HG03064 (cell line): ENCODE measurements at regions not wholly inside any gene's neighbourhood (a gene's known extent, or its start where the extent isn't known, plus 50 kb on each side); places are given as distances from the start of the nearest gene placed in this dataset.
"Not testable (repeated sequence)": the region's sequence is repeated elsewhere in the genome, so short reads cannot be mapped to it uniquely, and the experiment has no call there.

Experiments
- ATAC-seq: cut with Tn5 transposase; IDR thresholded peaks from one replicate; pipeline ENCODE4 v1.9.1; 2021; ENCODE audit warnings: low read depth; ENCODE audit not compliant: unreplicated experiment

- ATAC-seq = no peak
Measured at GRCh38 chr12:41699658-41700057, 445.0 kb downstream of the GXYLT1 start.

GRCh38 chr12:41697161-41697560 is 447.5 kb downstream of the GXYLT1 start:
- ATAC-seq = no peak

GRCh38 chr12:41684997-41685396 is 459.7 kb downstream of the GXYLT1 start:
- no peak for ATAC-seq

- no peak for ATAC-seq
Measured at GRCh38 chr12:41683513-41684240, 461.0 kb downstream of the GXYLT1 start.

- ATAC-seq = no peak
Measured at GRCh38 chr12:41683023-41683422, 461.7 kb downstream of the GXYLT1 start.

GRCh38 chr12:41681898-41682297 is 462.8 kb downstream of the GXYLT1 start:
- no peak for ATAC-seq

GRCh38 chr12:41680155-41680554 is 464.5 kb downstream of the GXYLT1 start:
- no peak for ATAC-seq

- ATAC-seq = no peak
Measured at GRCh38 chr12:41663598-41664265, 475.6 kb downstream of the PDZRN4 start.

- no peak for ATAC-seq
Measured at GRCh38 chr12:41661141-41661765, 473.1 kb downstream of the PDZRN4 start.

- no peak for ATAC-seq
Measured at GRCh38 chr12:41656454-41656853, 468.3 kb downstream of the PDZRN4 start.

- no peak for ATAC-seq
Measured at GRCh38 chr12:41653386-41654326, 465.5 kb downstream of the PDZRN4 start.

GRCh38 chr12:41652981-41653380 is 464.9 kb downstream of the PDZRN4 start:
- ATAC-seq = no peak

GRCh38 chr12:41645624-41646023 is 457.5 kb downstream of the PDZRN4 start:
- ATAC-seq = no peak

- not testable (repeated sequence) for ATAC-seq
Measured at GRCh38 chr12:41642808-41643207, 454.7 kb downstream of the PDZRN4 start.

- no peak for ATAC-seq
Measured at GRCh38 chr12:41636653-41637052, 448.5 kb downstream of the PDZRN4 start.

- no peak for ATAC-seq
Measured at GRCh38 chr12:41635626-41636364, 447.7 kb downstream of the PDZRN4 start.

GRCh38 chr12:41634091-41634490 is 446.0 kb downstream of the PDZRN4 start:
- no peak for ATAC-seq

- ATAC-seq = no peak
Measured at GRCh38 chr12:41629611-41630010, 441.5 kb downstream of the PDZRN4 start.

- no peak for ATAC-seq
Measured at GRCh38 chr12:41627476-41627875, 439.4 kb downstream of the PDZRN4 start.

- no peak for ATAC-seq
Measured at GRCh38 chr12:41624571-41624970, 436.5 kb downstream of the PDZRN4 start.
